NCI-H2227 treated with DMSO at 0.1 percent for 48 hours (cell line): ENCODE measurements at regions not wholly inside any gene's neighbourhood (a gene's known extent, or its start where the extent isn't known, plus 50 kb on each side); places are given as distances from the start of the nearest gene placed in this dataset.
"Not testable (repeated sequence)": the region's sequence is repeated elsewhere in the genome, so short reads cannot be mapped to it uniquely, and the experiment has no call there.

Experiments
- DNase-seq: peaks from one replicate; lab custom pipeline; 2025; lab: John Stamatoyannopoulos, UW

- no peak for DNase-seq
Measured at GRCh38 chr4:134720030-134720429, 518.4 kb upstream of the PABPC4L start.

GRCh38 chr4:134708616-134709015 is 507.0 kb upstream of the PABPC4L start:
- DNase-seq: no peak

GRCh38 chr4:134708026-134708425 is 506.4 kb upstream of the PABPC4L start:
- no peak for DNase-seq

GRCh38 chr4:134702374-134702773 is 500.8 kb upstream of the PABPC4L start:
- no peak for DNase-seq

- DNase-seq: no peak
Measured at GRCh38 chr4:134700251-134700650, 498.7 kb upstream of the PABPC4L start.

- DNase-seq: not testable (repeated sequence)
Measured at GRCh38 chr4:134698831-134699230, 497.2 kb upstream of the PABPC4L start.

- DNase-seq: no peak
Measured at GRCh38 chr4:134695433-134695832, 493.8 kb upstream of the PABPC4L start.

- no peak for DNase-seq
Measured at GRCh38 chr4:134691915-134692314, 490.3 kb upstream of the PABPC4L start.

- DNase-seq: no peak
Measured at GRCh38 chr4:134687646-134688628, 486.3 kb upstream of the PABPC4L start.

GRCh38 chr4:134677209-134677814 is 475.7 kb upstream of the PABPC4L start:
- DNase-seq: no peak

GRCh38 chr4:134668237-134668636 is 466.6 kb upstream of the PABPC4L start:
- no peak for DNase-seq

GRCh38 chr4:134666640-134667039 is 465.1 kb upstream of the PABPC4L start:
- no peak for DNase-seq

- DNase-seq: no peak
Measured at GRCh38 chr4:134665429-134665828, 463.8 kb upstream of the PABPC4L start.

GRCh38 chr4:134663742-134664141 is 462.2 kb upstream of the PABPC4L start:
- DNase-seq: no peak

- DNase-seq: no peak
Measured at GRCh38 chr4:134650461-134650860, 448.9 kb upstream of the PABPC4L start.

GRCh38 chr4:134645778-134646177 is 444.2 kb upstream of the PABPC4L start:
- no peak for DNase-seq

GRCh38 chr4:134636338-134637051 is 434.9 kb upstream of the PABPC4L start:
- no peak for DNase-seq

GRCh38 chr4:134634301-134634700 is 432.7 kb upstream of the PABPC4L start:
- no peak for DNase-seq

- no peak for DNase-seq
Measured at GRCh38 chr4:134632056-134632455, 430.5 kb upstream of the PABPC4L start.

- no peak for DNase-seq
Measured at GRCh38 chr4:134628066-134628465, 426.5 kb upstream of the PABPC4L start.

- no peak for DNase-seq
Measured at GRCh38 chr4:134627366-134627765, 425.8 kb upstream of the PABPC4L start.

GRCh38 chr4:134624365-134624764 is 422.8 kb upstream of the PABPC4L start:
- no peak for DNase-seq
